ENCODE measurements at regions not wholly inside any gene's neighbourhood (a gene's known extent, or its start where the extent isn't known, plus 50 kb on each side); places are given as distances from the start of the nearest gene placed in this dataset.

- TF ChIP-seq ZNF121 (CRISPR knock-in tag; IDR thresholded peaks at IDR 0.05) (no peak), DNMT1 (CRISPR knock-in tag; IDR thresholded peaks at IDR 0.05) (no peak), FOXJ3 (CRISPR knock-in tag; IDR thresholded peaks at IDR 0.05; ENCODE audit: borderline replicate concordance) (no peak), RBM39 (IDR thresholded peaks at IDR 0.05; ENCODE audit: low read depth, low read length, poor library complexity, severe bottlenecking) (no peak), CBFB (CRISPR knock-in tag; IDR thresholded peaks at IDR 0.05) (no peak), MLX (CRISPR knock-in tag; IDR thresholded peaks at IDR 0.05) (no peak), KDM6A (CRISPR knock-in tag; IDR thresholded peaks at IDR 0.05; ENCODE audit: low read depth) (no peak)
These were observed 222.3 kb downstream of the CPE start for GRCh38 chr4:165600959-165601683.
